ENCODE measurements at regions not wholly inside any gene's neighbourhood (a gene's known extent, or its start where the extent isn't known, plus 50 kb on each side); places are given as distances from the start of the nearest gene placed in this dataset.

DNA sequence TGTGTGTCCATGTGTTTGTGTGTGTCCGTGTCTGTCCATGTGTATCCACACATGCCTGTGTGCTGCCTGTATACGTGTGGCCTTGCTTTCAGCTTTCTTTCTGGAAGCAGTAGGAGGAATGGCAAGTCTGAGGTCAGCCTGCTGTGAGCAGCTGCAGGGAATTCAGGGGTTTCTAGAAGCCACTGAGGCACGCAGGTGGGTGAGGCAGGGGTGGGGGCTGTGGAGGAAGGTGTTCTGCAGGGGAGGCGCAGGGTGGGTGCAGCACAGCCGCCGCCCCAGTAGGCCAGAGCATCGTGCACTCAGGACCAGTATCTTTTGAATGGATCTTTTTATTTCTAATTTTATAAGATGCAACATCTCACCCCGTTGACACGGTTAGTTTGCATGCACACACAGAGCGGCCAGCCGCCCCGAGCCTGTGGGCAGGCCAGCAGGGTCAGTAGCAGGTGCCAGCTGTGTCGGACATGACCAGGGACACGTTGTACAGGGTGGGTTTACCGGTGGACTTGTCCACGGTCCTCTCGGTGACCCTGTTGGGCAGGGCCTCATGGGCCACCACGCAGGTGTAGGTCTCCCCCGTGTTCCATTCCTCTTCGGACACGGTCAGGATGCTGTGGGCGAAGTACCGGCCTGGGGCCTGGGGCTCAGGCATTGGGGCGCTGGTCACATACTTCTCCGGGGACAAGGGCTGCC lies 327.7 kb downstream of the TMEM121 start:
- TF ChIP-seq CTCF (IDR thresholded peaks at IDR 0.05; ENCODE audit: insufficient read depth, low read depth, low read length) (no peak), EZH2 (IDR thresholded peaks at IDR 0.05; ENCODE audit: insufficient read depth, low read length) (no peak)
